ENCODE measurements at regions not wholly inside any gene's neighbourhood (a gene's known extent, or its start where the extent isn't known, plus 50 kb on each side); places are given as distances from the start of the nearest gene placed in this dataset.

- H3K27ac ChIP-seq (replicated peaks): peak overlapping the region; percentile 66
Observed at GRCh38 chr22:27113211-27113635, 455.8 kb downstream of the MIAT start.

GRCh38 chr22:27113641-27114040, 456.3 kb downstream of the MIAT start:
- peaks cover 64% of the 10 kb centered on the region for H3K27me3 ChIP-seq (ENCODE audit: low read depth)
- intact Hi-C loops (cut with micrococcal nuclease): no loop called here
- H3K4me3 ChIP-seq: no peak overlapping the region
- no peak for TF ChIP-seq CTCF (IDR thresholded peaks at IDR 0.05; ENCODE audit: borderline replicate concordance)
- no peak for DNase-seq
- peak overlapping the region; percentile 66 for H3K27ac ChIP-seq (replicated peaks)
- no peaks in the 10 kb centered on the region for H3K36me3 ChIP-seq
- H3K9me3 ChIP-seq (replicated peaks): peaks cover 14% of the 10 kb centered on the region
- H3K4me1 ChIP-seq: peaks cover 6% of the 10 kb centered on the region

More at GRCh38 chr22:27113211-27113635, 455.8 kb downstream of the MIAT start:
- intact Hi-C loops (cut with micrococcal nuclease): no loop called here
- DNase-seq: peak; percentile 60
- Histone ChIP-seq H3K27me3 (ENCODE audit: low read depth) (peaks cover 62% of the 10 kb centered on the region), H3K4me1 (peaks cover 10% of the 10 kb centered on the region), H3K9me3 (replicated peaks) (peaks cover 14% of the 10 kb centered on the region), H3K4me3 (no peak overlapping the region), H3K36me3 (no peaks in the 10 kb centered on the region)
- peak; percentile 15 for TF ChIP-seq CTCF (IDR thresholded peaks at IDR 0.05; ENCODE audit: borderline replicate concordance)

- H3K27ac ChIP-seq (replicated peaks): no peak overlapping the region
- peaks cover 16% of the 10 kb centered on the region for H3K9me3 ChIP-seq (replicated peaks)
- no peak for DNase-seq
- intact Hi-C loops (cut with micrococcal nuclease): no loop called here
- H3K4me3 ChIP-seq: no peak overlapping the region
- peaks cover 59% of the 10 kb centered on the region for H3K27me3 ChIP-seq (ENCODE audit: low read depth)
- TF ChIP-seq CTCF (IDR thresholded peaks at IDR 0.05; ENCODE audit: borderline replicate concordance): no peak
- no peaks in the 10 kb centered on the region for H3K36me3 ChIP-seq
- peaks cover under 1% of the 10 kb centered on the region for H3K4me1 ChIP-seq
Observed at GRCh38 chr22:27114186-27114585, 456.8 kb downstream of the MIAT start.

GRCh38 chr22:27115410-27115809, 458.0 kb downstream of the MIAT start:
- Histone ChIP-seq H3K4me3 (no peak overlapping the region), H3K27ac (replicated peaks) (no peak overlapping the region), H3K36me3 (no peaks in the 10 kb centered on the region), H3K4me1 (no peaks in the 10 kb centered on the region), H3K9me3 (replicated peaks) (peaks cover 29% of the 10 kb centered on the region), H3K27me3 (ENCODE audit: low read depth) (peaks cover 58% of the 10 kb centered on the region)
- no peak for TF ChIP-seq CTCF (IDR thresholded peaks at IDR 0.05; ENCODE audit: borderline replicate concordance)
- intact Hi-C loops (cut with micrococcal nuclease): no loop called here
- no peak for DNase-seq

- intact Hi-C loops (cut with micrococcal nuclease): no loop called here
Observed at GRCh38 chr22:27115816-27116256, 458.4 kb downstream of the MIAT start.

More at GRCh38 chr22:27115816-27116256, 458.4 kb downstream of the MIAT start:
- no peak for TF ChIP-seq CTCF (IDR thresholded peaks at IDR 0.05; ENCODE audit: borderline replicate concordance)
- DNase-seq: no peak
- Histone ChIP-seq H3K4me1 (no peaks in the 10 kb centered on the region), H3K27ac (replicated peaks) (no peak overlapping the region), H3K27me3 (ENCODE audit: low read depth) (peaks cover 57% of the 10 kb centered on the region), H3K4me3 (no peak overlapping the region), H3K9me3 (replicated peaks) (peaks cover 29% of the 10 kb centered on the region), H3K36me3 (no peaks in the 10 kb centered on the region)

All from left ventricle myocardium inferior (tissue), 1 donor.